GM12878 (cell line): ENCODE measurements at regions not wholly inside any gene's neighbourhood (a gene's known extent, or its start where the extent isn't known, plus 50 kb on each side); places are given as distances from the start of the nearest gene placed in this dataset.

Experiments
- CTCF ChIP-seq, 3 experiments: IDR thresholded peaks in 2 of 3; conservative IDR thresholded peaks in 1 of 3; 2 replicates each; pipeline ENCODE4 v1.5.1; 2011; ENCODE audit warnings: low read depth in 3 of 3, low read length in 3 of 3, mild to moderate bottlenecking in 3 of 3, control low read depth in 2 of 3, moderate library complexity in 2 of 3, inconsistent platforms in 1 of 3, mixed read lengths in 1 of 3; ENCODE audit not compliant: control insufficient read depth in 2 of 3, insufficient read depth in 1 of 3; ENCODE audit errors: extremely low read depth in 1 of 3
- EGR1 ChIP-seq, 2 experiments: IDR thresholded peaks; 1 replicate in 1 of 2; 2 replicates in 1 of 2; pipeline ENCODE4 v1.6.1; 2011 to 2012; ENCODE audit warnings: low read depth in 2 of 2, low read length in 2 of 2, borderline replicate concordance in 1 of 2, mild to moderate bottlenecking in 1 of 2, moderate library complexity in 1 of 2
- MAX ChIP-seq: IDR thresholded peaks from 2 replicates; pipeline ENCODE4 v1.6.1; 2012; ENCODE audit warnings: low read depth, low read length, improper control_type of control experiment
- NFIC ChIP-seq: IDR thresholded peaks from 2 replicates; pipeline ENCODE4 v1.6.1; 2012; ENCODE audit warnings: low read depth, mild to moderate bottlenecking, inconsistent platforms, low read length, moderate library complexity
- NRF1 ChIP-seq: conservative IDR thresholded peaks from 2 replicates; pipeline ENCODE4 v1.6.1; 2011; ENCODE audit warnings: mild to moderate bottlenecking, low read depth, low read length, improper control_type of control experiment
- PAX5 ChIP-seq: IDR thresholded peaks from 2 replicates; pipeline ENCODE4 v1.6.1; 2011; ENCODE audit warnings: low read depth, low read length, borderline replicate concordance
- POLR2AphosphoS5 ChIP-seq: IDR thresholded peaks from 2 replicates; pipeline ENCODE4 v1.6.1; 2011; ENCODE audit warnings: mild to moderate bottlenecking, low read length, inconsistent platforms
- RCOR1 ChIP-seq: conservative IDR thresholded peaks from 2 replicates; pipeline ENCODE4 v1.6.1; 2012; ENCODE audit warnings: low read depth, low read length, improper control_type of control experiment
- RFX5 ChIP-seq: IDR thresholded peaks from 2 replicates; pipeline ENCODE4 v1.6.1; 2011; ENCODE audit warnings: low read depth, low read length, improper control_type of control experiment
- SMARCA5 ChIP-seq: fragments of 450-650 bp; IDR thresholded peaks from 2 replicates; pipeline ENCODE4 v1.6.1; 2017; ENCODE audit warnings: mild to moderate bottlenecking
- YY1 ChIP-seq: IDR thresholded peaks from 2 replicates; pipeline ENCODE4 v1.6.1; 2011; ENCODE audit warnings: low read depth, mild to moderate bottlenecking, low read length
- ZBED1 ChIP-seq: IDR thresholded peaks from 2 replicates; pipeline ENCODE4 v1.6.1; 2016; ENCODE audit warnings: borderline replicate concordance

DNA sequence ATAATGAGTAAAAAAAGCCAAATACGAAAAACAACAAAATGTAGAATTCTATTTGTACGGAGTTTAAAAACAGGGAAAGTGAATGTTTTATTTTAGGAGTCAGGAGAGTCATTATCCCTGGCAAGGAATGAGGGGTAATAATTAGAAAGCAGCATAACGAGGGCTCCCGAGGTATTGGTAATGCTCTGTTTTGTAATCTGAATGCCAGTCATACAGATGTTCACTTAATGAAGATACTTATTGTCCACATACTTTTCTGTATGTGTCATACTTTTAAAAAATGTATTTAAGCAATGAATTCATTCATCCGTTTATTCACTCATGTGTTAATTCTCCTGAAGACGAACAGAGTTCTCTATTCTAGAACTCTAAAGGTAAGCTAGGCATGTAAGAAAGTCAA, 87.8 kb upstream of the BMP2K start:
- TF ChIP-seq RCOR1 (no peak), MAX (no peak), YY1 (no peak), NFIC (no peak), PAX5 (no peak), ZBED1 (no peak), CTCF (IDR thresholded peaks at IDR 0.05 in 2 of 3, conservative IDR thresholded peaks at IDR 0.05 in 1 of 3; ENCODE audit: control insufficient read depth in 2 of 3, extremely low read depth in 1 of 3, insufficient read depth in 1 of 3, low read depth in 3 of 3, low read length in 3 of 3) (no peak), POLR2AphosphoS5 (no peak), RFX5 (no peak), SMARCA5 (no peak), EGR1 (IDR thresholded peaks at IDR 0.05; ENCODE audit: borderline replicate concordance in 1 of 2, low read depth in 2 of 2, low read length in 2 of 2) (no peak), NRF1 (no peak)
